ENCODE measurements at regions not wholly inside any gene's neighbourhood (a gene's known extent, or its start where the extent isn't known, plus 50 kb on each side); places are given as distances from the start of the nearest gene placed in this dataset.

DNA sequence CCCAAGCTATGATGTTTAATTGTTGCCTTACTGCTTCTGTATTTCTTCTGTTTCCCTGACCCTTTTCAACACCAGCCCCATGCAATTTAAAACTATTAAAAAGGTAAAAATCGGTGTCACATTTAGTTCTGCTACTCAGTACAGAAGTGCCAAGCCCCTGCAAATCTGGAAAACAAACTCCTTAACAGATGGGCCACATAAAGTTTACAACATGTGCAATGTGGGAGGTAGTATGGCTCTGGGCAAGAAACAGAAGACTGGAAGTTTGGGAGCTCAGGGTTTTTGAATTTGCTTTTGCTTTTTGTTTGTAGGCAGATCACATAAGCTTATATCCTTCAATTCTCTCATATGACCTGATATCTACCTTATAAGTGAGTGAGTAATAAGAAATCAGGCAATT lies 404.0 kb upstream of the ATP2B1 start:
- DNase-seq, result no peak

GRCh38 chr12:90111791-90112580 lies 403.3 kb upstream of the ATP2B1 start:
- DNase-seq, result no peak

GRCh38 chr12:90106568-90106967 lies 397.9 kb upstream of the ATP2B1 start:
- DNase-seq, result no peak

DNA sequence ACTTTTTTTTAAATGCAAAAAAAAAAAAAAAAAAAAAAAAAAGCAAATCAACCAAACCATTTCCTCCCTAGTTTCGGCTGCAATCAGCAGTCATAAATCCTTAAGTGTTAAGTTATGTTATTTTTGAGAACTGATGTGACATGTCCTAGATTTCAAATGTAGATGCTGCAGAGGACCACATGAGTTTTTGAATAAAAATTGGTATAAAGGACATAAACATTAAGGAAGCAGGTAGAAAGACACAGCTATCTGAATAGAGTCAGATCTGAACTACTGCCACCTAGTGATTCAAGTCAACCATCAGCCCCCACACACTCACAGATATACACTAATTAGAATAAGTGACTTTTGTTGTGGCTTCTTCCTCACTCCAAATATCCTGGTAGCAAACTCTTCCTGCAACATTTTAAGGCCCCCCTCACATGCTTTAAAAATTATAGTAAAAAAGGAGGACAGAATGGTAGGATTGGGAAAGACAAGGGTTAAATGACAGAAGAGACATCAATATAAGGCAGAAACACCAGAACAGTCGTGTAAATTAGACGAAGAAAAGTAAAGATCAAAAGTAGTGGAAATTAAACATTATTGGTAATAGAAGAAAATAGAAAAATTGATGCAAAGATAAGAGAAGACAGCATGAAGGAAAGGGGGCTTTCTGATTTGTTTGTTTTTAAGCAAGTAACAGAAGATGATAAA lies 394.5 kb upstream of the ATP2B1 start:
- no peak for DNase-seq

DNA sequence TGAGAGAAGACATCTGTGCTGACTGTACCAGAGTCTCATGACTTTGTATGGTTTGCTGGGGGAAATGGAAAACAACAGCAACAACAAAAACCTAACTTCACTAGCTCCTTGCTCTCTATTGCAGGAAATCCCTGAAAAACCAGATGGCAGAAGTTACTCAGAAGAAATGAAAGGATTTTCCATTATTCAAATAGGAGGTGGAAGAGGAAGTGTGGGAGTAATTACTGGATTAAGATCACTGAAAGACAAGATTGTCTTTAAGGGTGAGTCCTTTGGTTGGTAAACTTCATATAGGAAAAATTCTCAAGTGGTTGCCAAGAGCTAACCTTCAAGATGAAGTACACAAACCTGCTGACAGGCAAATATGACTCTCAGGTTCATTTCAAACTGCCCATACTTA lies 391.9 kb upstream of the ATP2B1 start:
- DNase-seq, result no peak

DNA sequence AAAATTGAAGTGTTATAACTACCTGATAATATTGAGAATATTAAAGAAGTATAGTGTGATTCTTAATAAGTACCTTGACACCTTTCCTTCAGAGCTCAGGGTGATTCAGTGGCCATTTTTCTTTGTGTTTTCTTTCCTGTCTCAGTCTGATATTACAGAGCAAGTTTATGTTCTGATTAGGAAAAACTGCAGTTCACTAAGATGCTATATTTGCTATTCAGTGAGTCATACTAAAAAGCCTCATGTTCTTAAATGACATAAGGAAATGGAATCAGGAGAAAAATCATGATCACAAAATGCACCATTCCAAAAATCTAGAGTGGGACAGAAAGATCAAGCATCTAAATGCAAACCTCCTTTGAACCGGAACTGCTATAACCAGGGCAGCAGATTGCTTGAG lies 390.6 kb upstream of the ATP2B1 start:
- no peak for DNase-seq

- DNase-seq, result no peak
Observed at GRCh38 chr12:90098132-90098779, 389.6 kb upstream of the ATP2B1 start.

DNA sequence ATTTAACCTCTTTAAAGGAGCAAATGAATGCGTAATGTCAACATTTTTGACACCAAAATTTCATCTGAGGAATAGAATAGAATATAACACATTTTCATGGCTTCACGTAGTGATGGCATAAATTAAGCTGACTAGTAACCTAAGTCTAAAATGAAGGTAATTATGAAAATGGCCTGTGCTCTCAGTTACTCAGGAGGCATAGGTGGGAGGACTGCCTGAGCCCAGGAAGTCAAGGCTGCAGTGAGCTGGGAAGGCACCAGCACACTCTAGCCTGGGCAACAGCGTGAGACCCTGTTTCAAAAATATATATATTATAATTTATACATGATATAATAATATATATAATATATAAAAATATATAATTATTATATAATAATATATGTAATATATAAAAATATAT lies 383.2 kb upstream of the ATP2B1 start:
- DNase-seq, result no peak

DNA sequence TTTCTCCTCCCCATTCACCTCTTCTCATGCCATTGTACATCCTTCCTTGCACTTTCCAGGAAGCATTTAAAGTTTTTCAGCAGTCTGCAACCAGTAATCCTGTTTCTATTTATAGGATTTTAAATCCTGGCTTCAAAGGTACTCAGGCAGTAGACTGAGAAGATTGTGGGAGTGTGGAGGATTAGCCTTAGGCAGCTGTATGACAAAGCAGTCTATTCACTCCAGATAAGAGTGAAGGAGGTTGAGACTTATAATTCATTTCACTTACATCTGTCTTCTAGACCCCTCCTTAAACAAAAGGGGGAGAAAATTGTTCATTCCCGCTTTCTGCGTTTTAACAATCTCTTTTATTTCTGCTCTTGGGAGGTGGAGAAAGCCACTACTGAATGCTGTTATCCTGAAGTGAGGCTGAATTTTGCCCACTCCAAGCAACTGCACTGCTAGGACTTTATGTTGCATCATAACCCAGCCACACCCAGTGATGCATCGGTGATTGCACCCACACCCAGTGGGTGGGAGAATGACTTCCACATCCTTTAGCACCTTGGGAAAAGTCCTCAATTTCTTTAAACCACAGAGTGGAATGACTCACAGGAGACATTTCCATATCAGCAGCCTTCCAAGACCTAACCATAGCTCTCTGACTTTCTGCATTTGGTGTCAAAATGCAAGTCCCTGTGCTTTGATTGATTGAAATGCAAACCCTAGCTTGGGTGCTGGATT lies 382.5 kb upstream of the ATP2B1 start:
- DNase-seq, result peak in 1 of 2 donors; percentile 4

DNA sequence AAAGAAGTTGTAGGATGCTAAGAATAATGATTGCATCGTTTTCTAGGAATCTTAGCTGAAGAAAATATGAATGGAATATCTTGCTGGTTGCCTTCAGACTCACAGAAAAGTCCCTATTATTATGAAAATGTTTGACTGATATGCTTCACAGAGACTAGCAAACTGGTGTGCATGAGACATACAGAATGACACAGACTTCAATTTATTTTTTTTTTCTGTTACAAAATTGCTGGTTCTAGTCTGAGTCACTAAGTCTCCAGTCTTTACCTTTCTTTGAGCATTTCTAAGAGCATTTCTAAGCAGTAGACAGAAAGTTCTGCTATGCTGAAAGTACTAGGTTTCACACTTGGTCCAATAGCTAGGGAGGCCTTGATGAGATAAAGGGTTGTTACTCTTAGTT lies 377.6 kb upstream of the ATP2B1 start:
- no peak for DNase-seq

DNA sequence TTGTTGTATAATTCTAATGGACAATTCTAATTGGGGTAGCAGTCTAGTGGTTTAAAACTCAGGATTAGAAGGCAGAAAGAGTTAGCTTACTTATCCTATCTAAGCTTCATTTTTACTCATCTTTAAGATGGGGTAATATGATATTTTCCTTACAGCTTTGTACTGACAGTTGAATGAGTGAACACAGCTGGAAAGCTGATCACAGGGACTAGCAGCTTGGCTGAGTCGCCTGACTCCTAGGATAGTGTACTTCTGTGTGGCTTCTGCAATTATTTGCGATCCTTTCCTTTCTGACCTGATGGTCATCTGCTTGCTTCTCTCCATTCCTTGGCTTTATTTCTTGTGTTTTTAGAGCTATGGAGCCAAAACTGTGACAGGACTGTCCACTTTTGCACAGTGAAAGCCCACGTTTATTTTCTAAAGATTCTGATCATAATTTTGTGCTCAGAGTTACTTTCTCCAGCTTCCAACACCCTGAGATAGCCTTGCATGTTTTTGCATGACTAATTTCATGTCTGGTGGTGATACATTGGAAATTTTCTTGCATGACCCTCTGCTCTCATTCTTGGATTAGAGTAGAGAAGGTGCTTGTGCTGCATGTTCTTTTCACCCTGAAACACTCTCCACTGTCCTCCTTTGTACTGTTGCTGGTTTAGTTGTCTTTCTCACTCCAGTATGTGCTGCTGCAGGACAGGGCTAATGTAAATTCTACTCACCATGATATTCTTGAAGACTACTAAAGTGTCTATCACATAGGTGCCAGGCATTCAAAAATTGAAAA lies 377.0 kb upstream of the ATP2B1 start:
- DNase-seq, result no peak

DNA sequence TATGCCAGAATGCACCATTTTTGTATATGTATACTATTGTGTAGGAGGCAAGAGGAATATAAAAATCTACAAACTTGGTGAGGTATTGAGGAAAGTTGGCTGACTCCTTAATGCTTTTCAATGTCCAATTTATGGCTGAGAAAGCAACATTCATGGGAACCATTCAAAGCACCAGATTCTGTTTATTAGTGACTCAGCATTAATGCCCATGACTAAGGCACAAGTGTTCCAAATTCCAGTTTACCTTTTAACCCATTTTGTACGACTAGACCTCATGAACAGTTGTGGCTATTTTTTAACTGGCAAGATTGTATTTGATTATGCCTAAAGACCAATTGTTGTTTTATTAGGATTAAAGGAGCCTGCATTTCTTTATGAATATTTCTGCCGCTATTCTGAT lies 375.4 kb upstream of the ATP2B1 start:
- no peak for DNase-seq

GRCh38 chr12:90080616-90081015 lies 372.0 kb upstream of the ATP2B1 start:
- DNase-seq, result no peak

GRCh38 chr12:90079529-90080210 lies 371.0 kb upstream of the ATP2B1 start:
- no peak for DNase-seq

DNA sequence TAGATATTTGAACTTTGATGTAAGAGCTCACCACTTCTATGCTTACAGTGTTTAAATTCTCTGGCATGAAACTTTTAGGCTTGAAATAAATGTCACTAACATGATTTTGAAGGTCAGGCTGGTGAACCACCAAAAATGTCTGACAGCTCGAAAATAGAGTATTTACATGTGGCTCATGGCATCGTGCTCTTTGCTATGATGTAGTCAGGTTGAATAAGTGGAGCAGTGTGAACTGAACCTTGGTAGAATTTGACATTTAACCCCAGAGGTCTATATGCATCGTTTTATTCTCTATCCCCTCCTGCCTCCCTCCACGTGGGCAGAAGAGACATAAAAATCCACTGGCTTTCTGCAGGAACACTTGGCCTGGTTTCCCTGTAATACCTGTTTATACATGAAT lies 369.7 kb upstream of the ATP2B1 start:
- no peak for DNase-seq

GRCh38 chr12:90077756-90078155 lies 369.1 kb upstream of the ATP2B1 start:
- no peak for DNase-seq

DNA sequence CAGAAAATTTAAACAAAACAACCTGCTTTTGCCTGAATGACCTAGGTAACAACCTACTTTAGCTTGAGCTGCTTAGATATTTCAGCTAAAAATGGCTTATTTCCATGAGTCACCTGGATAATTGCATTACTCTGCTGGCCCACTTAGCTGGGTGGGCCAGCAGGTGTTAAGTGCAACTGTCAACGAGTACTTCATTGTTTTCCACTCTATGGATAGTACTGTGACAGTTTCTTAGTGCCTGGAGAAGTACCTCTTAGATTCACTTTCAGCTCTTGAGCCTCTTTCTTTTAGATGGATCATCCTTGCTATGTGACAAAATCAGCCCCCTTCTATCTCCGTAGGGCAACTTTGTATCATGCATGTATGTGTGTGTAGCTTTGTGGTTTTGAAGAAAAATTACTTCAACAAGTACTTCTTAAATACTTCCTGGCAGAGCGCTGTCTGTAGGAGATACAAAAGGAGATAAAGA lies 368.2 kb upstream of the ATP2B1 start:
- no peak for DNase-seq

- DNase-seq, result no peak
Observed at GRCh38 chr12:90075685-90076084, 367.0 kb upstream of the ATP2B1 start.

DNA sequence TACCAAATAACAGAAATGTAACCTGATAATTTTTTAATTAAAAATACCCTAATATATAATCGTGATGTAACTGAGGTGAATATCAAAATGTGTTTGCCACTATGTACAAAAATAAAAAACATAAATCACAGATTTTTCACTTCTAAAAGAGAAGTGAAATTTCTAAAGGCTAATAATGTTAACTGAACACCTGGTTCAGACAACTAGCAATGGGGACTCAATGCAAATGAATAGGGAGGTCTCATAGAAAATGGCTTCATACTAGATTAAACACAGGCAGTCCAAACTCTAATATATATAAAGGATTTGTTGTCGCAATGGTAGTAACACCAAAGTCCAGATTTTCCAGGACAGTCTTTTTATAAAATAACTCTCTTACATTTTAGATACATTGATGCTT lies 365.4 kb upstream of the ATP2B1 start:
- DNase-seq, result no peak

GRCh38 chr12:90071996-90072395 lies 363.4 kb upstream of the ATP2B1 start:
- no peak for DNase-seq

GRCh38 chr12:90069711-90070110 lies 361.1 kb upstream of the ATP2B1 start:
- no peak for DNase-seq

DNA sequence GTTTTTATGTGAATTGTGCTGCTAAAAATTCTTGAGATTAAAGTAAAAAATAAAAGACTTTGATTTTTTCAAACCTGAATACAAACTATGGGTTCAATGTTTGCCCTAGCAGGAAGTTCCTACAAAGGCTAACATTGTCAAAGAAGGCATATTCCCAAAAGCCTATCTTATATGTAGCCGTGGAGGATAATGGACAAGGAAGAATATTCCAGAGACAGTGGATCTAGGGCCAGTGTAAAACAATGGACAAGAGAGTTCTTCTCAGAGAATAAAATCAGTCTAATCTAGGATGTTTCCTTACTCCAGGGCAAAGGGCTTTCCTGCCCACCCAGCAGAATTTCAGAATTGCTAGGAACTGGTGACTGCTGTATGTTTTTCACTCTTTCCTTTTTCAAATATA lies 359.2 kb upstream of the ATP2B1 start:
- DNase-seq, result no peak
